DND-41 (cell line): ENCODE measurements at regions not wholly inside any gene's neighbourhood (a gene's known extent, or its start where the extent isn't known, plus 50 kb on each side); places are given as distances from the start of the nearest gene placed in this dataset.

Source experiments
- EZH2 ChIP-seq: IDR thresholded peaks from 3 replicates; pipeline ENCODE4 v1.6.1; 2012; ENCODE audit warnings: borderline replicate concordance, low read depth, mild to moderate bottlenecking, moderate library complexity, low read length, inconsistent platforms; ENCODE audit not compliant: severe bottlenecking
- TF ChIP-seq, protein P1 (sequence below): IDR thresholded peaks from 2 replicates; pipeline ENCODE4 v1.5.1; 2012; ENCODE audit warnings: borderline replicate concordance, low read length, moderate library complexity, mild to moderate bottlenecking; ENCODE audit not compliant: poor library complexity, severe bottlenecking; ENCODE audit errors: extremely low read depth

- TF ChIP-seq, protein P1, sequence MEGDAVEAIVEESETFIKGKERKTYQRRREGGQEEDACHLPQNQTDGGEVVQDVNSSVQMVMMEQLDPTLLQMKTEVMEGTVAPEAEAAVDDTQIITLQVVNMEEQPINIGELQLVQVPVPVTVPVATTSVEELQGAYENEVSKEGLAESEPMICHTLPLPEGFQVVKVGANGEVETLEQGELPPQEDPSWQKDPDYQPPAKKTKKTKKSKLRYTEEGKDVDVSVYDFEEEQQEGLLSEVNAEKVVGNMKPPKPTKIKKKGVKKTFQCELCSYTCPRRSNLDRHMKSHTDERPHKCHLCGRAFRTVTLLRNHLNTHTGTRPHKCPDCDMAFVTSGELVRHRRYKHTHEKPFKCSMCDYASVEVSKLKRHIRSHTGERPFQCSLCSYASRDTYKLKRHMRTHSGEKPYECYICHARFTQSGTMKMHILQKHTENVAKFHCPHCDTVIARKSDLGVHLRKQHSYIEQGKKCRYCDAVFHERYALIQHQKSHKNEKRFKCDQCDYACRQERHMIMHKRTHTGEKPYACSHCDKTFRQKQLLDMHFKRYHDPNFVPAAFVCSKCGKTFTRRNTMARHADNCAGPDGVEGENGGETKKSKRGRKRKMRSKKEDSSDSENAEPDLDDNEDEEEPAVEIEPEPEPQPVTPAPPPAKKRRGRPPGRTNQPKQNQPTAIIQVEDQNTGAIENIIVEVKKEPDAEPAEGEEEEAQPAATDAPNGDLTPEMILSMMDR = no peak
- TF ChIP-seq EZH2 = no peak
Measured at GRCh38 chr4:187711586-187711985, 284.0 kb upstream of the ZFP42 start.
